ENCODE measurements at regions not wholly inside any gene's neighbourhood (a gene's known extent, or its start where the extent isn't known, plus 50 kb on each side); places are given as distances from the start of the nearest gene placed in this dataset.

GRCh38 chr9:126165755-126166154, 160.9 kb upstream of the MVB12B start:
- H3K36me3 ChIP-seq (replicated peaks in 1 of 2; ENCODE audit: control insufficient read depth in 1 of 2, insufficient read depth in 2 of 2, low read length in 2 of 2) = no peaks in the 10 kb centered on the region
- WGBS (ENCODE audit: insufficient coverage) = 100% methylated on average over 3 of the region's 8 CpGs
- no peaks in the 10 kb centered on the region for H3K4me1 Mint-ChIP-seq
- DNase-seq = no peak
- H3K27ac Mint-ChIP-seq = no peak overlapping the region
- no peaks in the 10 kb centered on the region for H3K36me3 Mint-ChIP-seq
- H3K4me2 ChIP-seq (replicated peaks; ENCODE audit: extremely low read depth, low read length, poor library complexity, severe bottlenecking) = no peak overlapping the region
- peaks cover 8 to 14% (median 11%) of the 10 kb centered on the region in 3 donors for H3K27me3 Mint-ChIP-seq (ENCODE audit: low read depth in 3 of 3)
- no peak overlapping the region for H3K4me3 Mint-ChIP-seq
- no peaks in the 10 kb centered on the region for H3K79me2 ChIP-seq (ENCODE audit: insufficient read depth, low read length)
- no peak overlapping the region for H3K4me3 ChIP-seq (replicated peaks in 1 of 3; ENCODE audit: low read depth in 2 of 3, low read length in 3 of 3)
- H3K9me3 Mint-ChIP-seq = no peaks in the 10 kb centered on the region
- no peak for TF ChIP-seq CTCF (IDR thresholded peaks at IDR 0.05)
- H3K4me1 ChIP-seq (ENCODE audit: control insufficient read depth in 1 of 2, insufficient read depth in 2 of 2, low read length in 2 of 2) = no peaks in the 10 kb centered on the region
- H3K9ac ChIP-seq (ENCODE audit: insufficient read depth, low read length, poor library complexity, severe bottlenecking) = no peak overlapping the region
- no peaks in the 10 kb centered on the region for H3K9me3 ChIP-seq (replicated peaks in 1 of 2; ENCODE audit: control insufficient read depth in 1 of 2, insufficient read depth in 1 of 2, low read length in 2 of 2)
- H4K20me1 ChIP-seq (ENCODE audit: insufficient read depth, low read length) = no peaks in the 10 kb centered on the region
- no peak overlapping the region for H2AFZ ChIP-seq (ENCODE audit: insufficient read depth, low read depth, low read length, poor library complexity, severe bottlenecking)
- intact Hi-C loops (cut with micrococcal nuclease) = no loop called here
- H3K27ac ChIP-seq (ENCODE audit: low read depth in 1 of 2, low read length in 2 of 2) = no peak overlapping the region
- H3K27me3 ChIP-seq (ENCODE audit: control insufficient read depth in 2 of 2, insufficient read depth in 2 of 2, low read length in 2 of 2) = no peaks in the 10 kb centered on the region

- Histone ChIP-seq H3K4me3 (replicated peaks in 1 of 3; ENCODE audit: low read depth in 2 of 3, low read length in 3 of 3) (no peak overlapping the region), H3K4me1 (ENCODE audit: control insufficient read depth in 1 of 2, insufficient read depth in 2 of 2, low read length in 2 of 2) (no peaks in the 10 kb centered on the region), H3K9me3 (replicated peaks in 1 of 2; ENCODE audit: control insufficient read depth in 1 of 2, insufficient read depth in 1 of 2, low read length in 2 of 2) (no peaks in the 10 kb centered on the region), H3K27me3 (ENCODE audit: control insufficient read depth in 2 of 2, insufficient read depth in 2 of 2, low read length in 2 of 2) (no peaks in the 10 kb centered on the region), H3K36me3 (replicated peaks in 1 of 2; ENCODE audit: control insufficient read depth in 1 of 2, insufficient read depth in 2 of 2, low read length in 2 of 2) (no peaks in the 10 kb centered on the region), H2AFZ (ENCODE audit: insufficient read depth, low read depth, low read length, poor library complexity, severe bottlenecking) (no peak overlapping the region), H3K27ac (ENCODE audit: low read depth in 1 of 2, low read length in 2 of 2) (no peak overlapping the region), H4K20me1 (ENCODE audit: insufficient read depth, low read length) (no peaks in the 10 kb centered on the region), H3K79me2 (ENCODE audit: insufficient read depth, low read length) (no peaks in the 10 kb centered on the region), H3K4me2 (replicated peaks; ENCODE audit: extremely low read depth, low read length, poor library complexity, severe bottlenecking) (no peak overlapping the region), H3K9ac (ENCODE audit: insufficient read depth, low read length, poor library complexity, severe bottlenecking) (no peak overlapping the region)
- no peak for DNase-seq
- WGBS (ENCODE audit: insufficient coverage) = 91% methylated on average over 6 of the region's 7 CpGs
- H3K4me3 Mint-ChIP-seq = no peak overlapping the region
- no peak overlapping the region for H3K27ac Mint-ChIP-seq
- peaks cover 8 to 14% (median 13%) of the 10 kb centered on the region in 3 donors for H3K27me3 Mint-ChIP-seq (ENCODE audit: low read depth in 3 of 3)
- no peaks in the 10 kb centered on the region for H3K9me3 Mint-ChIP-seq
- intact Hi-C loops (cut with micrococcal nuclease) = no loop called here
- H3K36me3 Mint-ChIP-seq = no peaks in the 10 kb centered on the region
- TF ChIP-seq CTCF (IDR thresholded peaks at IDR 0.05) = no peak
- no peaks in the 10 kb centered on the region for H3K4me1 Mint-ChIP-seq
These were observed 160.3 kb upstream of the MVB12B start for GRCh38 chr9:126166291-126166690.

Data from CD14-positive monocyte (primary cell).